ENCODE measurements at regions not wholly inside any gene's neighbourhood (a gene's known extent, or its start where the extent isn't known, plus 50 kb on each side); places are given as distances from the start of the nearest gene placed in this dataset.

DNA sequence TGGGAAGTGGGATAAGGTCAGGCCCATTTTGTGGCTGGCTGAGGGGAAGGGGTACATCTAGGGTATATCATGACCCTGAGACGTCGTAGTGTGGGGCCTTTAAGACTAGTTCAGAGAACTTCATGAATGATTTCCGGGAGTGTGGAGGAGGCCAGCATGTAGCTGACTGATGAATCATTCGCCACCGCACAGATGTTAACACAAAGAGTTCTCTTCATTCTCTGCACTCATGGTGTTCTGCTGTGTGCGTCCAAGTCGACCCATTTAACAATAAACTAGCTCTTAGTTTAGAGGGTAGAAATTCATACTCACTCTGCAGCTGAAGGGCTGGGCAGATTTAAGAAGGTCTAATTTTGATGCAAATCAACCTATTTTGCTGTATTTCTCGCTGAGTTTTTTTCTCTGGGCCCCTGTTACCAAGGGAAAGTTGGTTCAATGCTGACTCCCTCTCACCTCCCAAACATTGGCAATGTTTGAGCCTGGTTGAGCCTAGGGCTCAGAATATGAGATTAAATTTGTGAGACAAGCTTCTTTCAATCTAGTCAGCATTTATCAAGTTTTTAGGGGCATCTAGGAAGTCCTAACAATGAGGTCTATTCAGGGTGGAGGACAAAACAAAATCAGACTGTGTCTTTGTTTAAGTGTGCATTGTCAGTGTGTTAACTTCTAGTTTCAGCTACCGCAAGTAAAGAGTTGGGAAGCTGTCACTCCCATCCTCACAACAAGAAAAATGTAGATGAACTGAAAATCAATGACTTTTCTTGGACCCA, 106.8 kb upstream of the CBLN4 start:
- TF ChIP-seq POLR2AphosphoS5 (IDR thresholded peaks at IDR 0.05): no peak
- TF ChIP-seq, protein P1, sequence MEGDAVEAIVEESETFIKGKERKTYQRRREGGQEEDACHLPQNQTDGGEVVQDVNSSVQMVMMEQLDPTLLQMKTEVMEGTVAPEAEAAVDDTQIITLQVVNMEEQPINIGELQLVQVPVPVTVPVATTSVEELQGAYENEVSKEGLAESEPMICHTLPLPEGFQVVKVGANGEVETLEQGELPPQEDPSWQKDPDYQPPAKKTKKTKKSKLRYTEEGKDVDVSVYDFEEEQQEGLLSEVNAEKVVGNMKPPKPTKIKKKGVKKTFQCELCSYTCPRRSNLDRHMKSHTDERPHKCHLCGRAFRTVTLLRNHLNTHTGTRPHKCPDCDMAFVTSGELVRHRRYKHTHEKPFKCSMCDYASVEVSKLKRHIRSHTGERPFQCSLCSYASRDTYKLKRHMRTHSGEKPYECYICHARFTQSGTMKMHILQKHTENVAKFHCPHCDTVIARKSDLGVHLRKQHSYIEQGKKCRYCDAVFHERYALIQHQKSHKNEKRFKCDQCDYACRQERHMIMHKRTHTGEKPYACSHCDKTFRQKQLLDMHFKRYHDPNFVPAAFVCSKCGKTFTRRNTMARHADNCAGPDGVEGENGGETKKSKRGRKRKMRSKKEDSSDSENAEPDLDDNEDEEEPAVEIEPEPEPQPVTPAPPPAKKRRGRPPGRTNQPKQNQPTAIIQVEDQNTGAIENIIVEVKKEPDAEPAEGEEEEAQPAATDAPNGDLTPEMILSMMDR (IDR thresholded peaks at IDR 0.05): no peak
